Gastroesophageal sphincter (tissue), 3 donors: ENCODE measurements at regions not wholly inside any gene's neighbourhood (a gene's known extent, or its start where the extent isn't known, plus 50 kb on each side); places are given as distances from the start of the nearest gene placed in this dataset.

ENCODE experiments used
- CTCF ChIP-seq, 4 experiments: fragments of 200-600 bp in 2 of 4; fragments of 450-650 bp in 2 of 4; sonication (generic) in 1 of 4; IDR thresholded peaks; one replicate each; pipeline ENCODE4 v1.5.1; 2017 to 2019; ENCODE audit warnings: antibody characterized with exemption in 4 of 4, mild to moderate bottlenecking in 2 of 4, moderate library complexity in 2 of 4
- EP300 ChIP-seq: sonication (generic); formaldehyde crosslinking; IDR thresholded peaks from one replicate; pipeline ENCODE4 v1.6.1; 2017; ENCODE audit warnings: antibody characterized with exemption, mild to moderate bottlenecking
- POLR2A ChIP-seq, 2 donors: fragments of 450-650 bp; IDR thresholded peaks; one replicate each; pipeline ENCODE4 v1.6.1; 2017; ENCODE audit warnings: antibody characterized with exemption in 2 of 2, mild to moderate bottlenecking in 2 of 2, moderate library complexity in 1 of 2
- POLR2AphosphoS5 ChIP-seq: sonication (generic); formaldehyde crosslinking; IDR thresholded peaks from one replicate; pipeline ENCODE4 v1.6.1; 2017; ENCODE audit warnings: antibody characterized with exemption

GRCh38 chr15:46576646-46577395 lies 942.0 kb downstream of the SQOR start:
- TF ChIP-seq CTCF (IDR thresholded peaks at IDR 0.05): no peak
- TF ChIP-seq POLR2A (IDR thresholded peaks at IDR 0.05): no peak
- TF ChIP-seq POLR2AphosphoS5: no peak
- TF ChIP-seq EP300: no peak
